ENCODE measurements at regions not wholly inside any gene's neighbourhood (a gene's known extent, or its start where the extent isn't known, plus 50 kb on each side); places are given as distances from the start of the nearest gene placed in this dataset.

DNA sequence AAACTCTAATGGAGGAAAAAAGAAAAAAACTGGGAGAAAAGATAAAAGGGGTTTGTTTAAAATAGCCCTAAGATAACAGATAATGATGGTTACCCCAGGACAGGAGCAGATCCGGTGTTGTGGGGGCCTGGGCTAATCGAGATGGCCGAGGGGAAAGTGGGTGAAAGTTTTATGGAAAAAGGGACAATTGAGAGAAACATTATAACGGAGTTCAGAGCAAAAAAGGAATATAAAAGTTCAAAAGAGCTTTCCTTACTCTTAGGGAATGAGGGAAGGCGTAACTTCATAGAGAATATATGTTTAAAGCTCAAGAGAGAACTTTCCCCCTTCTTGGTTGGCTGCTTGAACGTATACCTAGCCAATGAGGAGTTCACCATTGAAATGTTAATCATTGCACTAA is 131.4 kb downstream of the BAMBI start:
- Histone ChIP-seq H3K9me1 (ENCODE audit: control insufficient read depth, extremely low read depth, insufficient read depth, low read length) (no peaks in the 10 kb centered on the region), H3K4me3 (ENCODE audit: control insufficient read depth in 2 of 3, extremely low read depth in 1 of 3, insufficient read depth in 2 of 3, low read depth in 1 of 3, low read length in 3 of 3) (no peak overlapping the region), H3K9ac (ENCODE audit: control insufficient read depth, extremely low read depth, insufficient read depth, low read length) (no peak overlapping the region), H3K4me2 (ENCODE audit: control insufficient read depth, extremely low read depth, insufficient read depth, low read depth, low read length) (no peak overlapping the region), H3K36me3 (ENCODE audit: control insufficient read depth in 2 of 2, extremely low read depth in 1 of 2, insufficient read depth in 2 of 2, low read length in 2 of 2) (no peaks in the 10 kb centered on the region), H2AFZ (ENCODE audit: control insufficient read depth, low read length) (no peak overlapping the region), H3K27ac (ENCODE audit: control insufficient read depth, insufficient read depth, low read length) (no peak overlapping the region), H3K4me1 (ENCODE audit: control insufficient read depth, extremely low read depth, insufficient read depth, low read length) (no peaks in the 10 kb centered on the region), H3K27me3 (ENCODE audit: control insufficient read depth, extremely low read depth, insufficient read depth, low read length) (no peaks in the 10 kb centered on the region), H4K20me1 (ENCODE audit: control insufficient read depth, extremely low read depth, insufficient read depth, low read length) (no peaks in the 10 kb centered on the region), H3K9me3 (ENCODE audit: control insufficient read depth, low read depth, low read length) (no peaks in the 10 kb centered on the region), H3K79me2 (ENCODE audit: control insufficient read depth, insufficient read depth, low read length) (no peaks in the 10 kb centered on the region)
- FAIRE-seq (no peak), DNase-seq (ENCODE audit: low read depth, low spot score) (no peak)
- dilution Hi-C loops (cut with MboI; ENCODE audit: extremely low pct_ligation_motif_present, low sequenced_read_pairs) = no loop called here
- TF ChIP-seq, protein P1, sequence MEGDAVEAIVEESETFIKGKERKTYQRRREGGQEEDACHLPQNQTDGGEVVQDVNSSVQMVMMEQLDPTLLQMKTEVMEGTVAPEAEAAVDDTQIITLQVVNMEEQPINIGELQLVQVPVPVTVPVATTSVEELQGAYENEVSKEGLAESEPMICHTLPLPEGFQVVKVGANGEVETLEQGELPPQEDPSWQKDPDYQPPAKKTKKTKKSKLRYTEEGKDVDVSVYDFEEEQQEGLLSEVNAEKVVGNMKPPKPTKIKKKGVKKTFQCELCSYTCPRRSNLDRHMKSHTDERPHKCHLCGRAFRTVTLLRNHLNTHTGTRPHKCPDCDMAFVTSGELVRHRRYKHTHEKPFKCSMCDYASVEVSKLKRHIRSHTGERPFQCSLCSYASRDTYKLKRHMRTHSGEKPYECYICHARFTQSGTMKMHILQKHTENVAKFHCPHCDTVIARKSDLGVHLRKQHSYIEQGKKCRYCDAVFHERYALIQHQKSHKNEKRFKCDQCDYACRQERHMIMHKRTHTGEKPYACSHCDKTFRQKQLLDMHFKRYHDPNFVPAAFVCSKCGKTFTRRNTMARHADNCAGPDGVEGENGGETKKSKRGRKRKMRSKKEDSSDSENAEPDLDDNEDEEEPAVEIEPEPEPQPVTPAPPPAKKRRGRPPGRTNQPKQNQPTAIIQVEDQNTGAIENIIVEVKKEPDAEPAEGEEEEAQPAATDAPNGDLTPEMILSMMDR (optimal IDR thresholded peaks at IDR 0.05 in 1 of 3, IDR thresholded peaks at IDR 0.05 in 1 of 3, conservative IDR thresholded peaks at IDR 0.05 in 1 of 3; ENCODE audit: extremely low read depth in 1 of 3, insufficient read depth in 2 of 3, low read length in 3 of 3) = no peak
- TF ChIP-seq EZH2 (IDR thresholded peaks at IDR 0.05; ENCODE audit: low read length) = no peak

GRCh38 chr10:28810057-28810870 is 132.9 kb downstream of the BAMBI start:
- Histone ChIP-seq H3K4me1 (ENCODE audit: control insufficient read depth, extremely low read depth, insufficient read depth, low read length) (no peaks in the 10 kb centered on the region), H3K9me3 (ENCODE audit: control insufficient read depth, low read depth, low read length) (no peaks in the 10 kb centered on the region), H3K79me2 (ENCODE audit: control insufficient read depth, insufficient read depth, low read length) (no peaks in the 10 kb centered on the region), H3K9me1 (ENCODE audit: control insufficient read depth, extremely low read depth, insufficient read depth, low read length) (no peaks in the 10 kb centered on the region), H3K4me3 (ENCODE audit: control insufficient read depth in 2 of 3, extremely low read depth in 1 of 3, insufficient read depth in 2 of 3, low read depth in 1 of 3, low read length in 3 of 3) (no peak overlapping the region), H2AFZ (ENCODE audit: control insufficient read depth, low read length) (no peak overlapping the region), H3K9ac (ENCODE audit: control insufficient read depth, extremely low read depth, insufficient read depth, low read length) (no peak overlapping the region), H3K27me3 (ENCODE audit: control insufficient read depth, extremely low read depth, insufficient read depth, low read length) (no peaks in the 10 kb centered on the region), H4K20me1 (ENCODE audit: control insufficient read depth, extremely low read depth, insufficient read depth, low read length) (no peaks in the 10 kb centered on the region), H3K36me3 (ENCODE audit: control insufficient read depth in 2 of 2, extremely low read depth in 1 of 2, insufficient read depth in 2 of 2, low read length in 2 of 2) (no peaks in the 10 kb centered on the region), H3K27ac (ENCODE audit: control insufficient read depth, insufficient read depth, low read length) (no peak overlapping the region), H3K4me2 (ENCODE audit: control insufficient read depth, extremely low read depth, insufficient read depth, low read depth, low read length) (no peak overlapping the region)
- FAIRE-seq = no peak
- no peak for DNase-seq (ENCODE audit: low read depth, low spot score)
- dilution Hi-C loops (cut with MboI; ENCODE audit: extremely low pct_ligation_motif_present, low sequenced_read_pairs) = no loop called here
- TF ChIP-seq EZH2 (IDR thresholded peaks at IDR 0.05; ENCODE audit: low read length) = no peak
